Astrocyte (in vitro differentiated cells and primary cell): ENCODE measurements at regions not wholly inside any gene's neighbourhood (a gene's known extent, or its start where the extent isn't known, plus 50 kb on each side); places are given as distances from the start of the nearest gene placed in this dataset.

ENCODE experiments used
- CTCF ChIP-seq: IDR thresholded peaks from 2 replicates; pipeline ENCODE4 v1.5.1; 2011; ENCODE audit warnings: low read depth, mild to moderate bottlenecking, inconsistent platforms, low read length, moderate library complexity; ENCODE audit not compliant: insufficient read depth
- EZH2 ChIP-seq: IDR thresholded peaks from 2 replicates; pipeline ENCODE4 v1.6.1; 2012; ENCODE audit warnings: mild to moderate bottlenecking, low read length, inconsistent platforms; ENCODE audit not compliant: insufficient read depth

GRCh38 chr1:38508232-38508631 is 351.3 kb downstream of the RRAGC start:
- TF ChIP-seq CTCF: no peak
- no peak for TF ChIP-seq EZH2
